H1 (cell line): ENCODE measurements at regions not wholly inside any gene's neighbourhood (a gene's known extent, or its start where the extent isn't known, plus 50 kb on each side); places are given as distances from the start of the nearest gene placed in this dataset.

Source experiments
- CHD7 ChIP-seq: fragments of 300-600 bp; sonication (generic); IDR thresholded peaks from 2 replicates; pipeline ENCODE4 v1.7.1; 2012; ENCODE audit warnings: low read length, moderate library complexity, mild to moderate bottlenecking, inconsistent platforms; ENCODE audit not compliant: insufficient replicate concordance

- TF ChIP-seq CHD7: no peak
Observed at GRCh38 chr4:7135389-7135746, 57.0 kb upstream of the SORCS2 start (continued).
